Brain microvascular endothelial cell (primary cell): ENCODE measurements at regions not wholly inside any gene's neighbourhood (a gene's known extent, or its start where the extent isn't known, plus 50 kb on each side); places are given as distances from the start of the nearest gene placed in this dataset.

Source experiments
- DNase-seq: peaks from one replicate; pipeline ENCODE4 v3.0.0-alpha.2; 2020
- H3K27ac ChIP-seq: fragments of 250-450 bp; sonication (Bioruptor Pico); 2 replicates; pipeline ENCODE4 v1.5.1; 2020; ENCODE audit warnings: mild to moderate bottlenecking, moderate library complexity
- H3K27me3 ChIP-seq: fragments of 250-450 bp; sonication (Bioruptor Pico); replicated peaks from 2 replicates; pipeline ENCODE4 v1.5.1; 2020; ENCODE audit warnings: mild to moderate bottlenecking
- H3K36me3 ChIP-seq: fragments of 250-450 bp; sonication (Bioruptor Pico); replicated peaks from 2 replicates; pipeline ENCODE4 v1.5.1; 2020; ENCODE audit warnings: mild to moderate bottlenecking
- H3K4me3 ChIP-seq: 2 replicates; pipeline ENCODE4 v1.5.1; 2011; ENCODE audit warnings: low read depth, mild to moderate bottlenecking, control low read depth, low read length, moderate library complexity
- in situ Hi-C: cut with HindIII; loops from 2 replicates; pipeline ENCODE4 v1.10.0; 2017; ENCODE audit warnings: low sequenced_read_pairs, low pct_ligation_motif_present
- TF ChIP-seq, protein P1 (sequence below): IDR thresholded peaks from 2 replicates; pipeline ENCODE4 v1.5.1; 2011; ENCODE audit warnings: low read depth, mild to moderate bottlenecking, moderate library complexity, low read length, control low read depth, inconsistent platforms; ENCODE audit errors: missing control alignments

DNA sequence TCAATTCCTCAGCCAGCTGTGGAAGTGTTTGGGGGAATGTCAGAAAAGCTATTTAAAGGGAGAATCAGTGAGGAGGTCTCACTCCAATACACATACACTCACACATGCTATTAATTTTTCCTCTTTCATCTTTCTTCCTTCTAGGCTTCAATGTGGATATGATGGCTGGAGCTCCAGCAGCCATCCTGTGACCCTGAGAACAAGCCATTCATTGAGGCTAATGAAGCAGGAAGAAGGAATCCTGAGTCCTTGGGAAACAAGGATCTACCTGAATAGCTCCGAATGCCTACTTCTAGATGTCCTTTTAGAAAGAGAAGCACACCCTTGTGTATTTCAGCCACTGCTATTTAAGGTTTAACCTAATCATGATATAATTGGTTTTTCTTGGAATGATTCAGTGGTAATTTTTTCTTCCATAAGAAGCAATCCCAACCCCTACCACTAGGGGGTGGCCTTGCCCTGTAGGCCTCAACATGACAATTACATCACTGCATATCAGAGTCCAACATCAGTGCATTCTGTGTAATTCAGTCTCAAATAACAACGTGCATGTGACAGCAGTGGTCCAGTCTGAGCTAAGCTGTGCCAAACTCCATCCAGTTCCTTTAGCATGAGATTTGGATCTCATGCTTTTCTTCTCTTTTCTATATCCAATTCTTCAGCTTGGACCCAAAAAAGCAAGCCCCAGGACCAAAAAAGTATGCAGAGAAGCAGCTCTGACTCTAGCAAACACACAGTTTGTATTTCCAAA, 85.3 kb upstream of the ANKRD1 start:
- Histone ChIP-seq H3K36me3 (no peaks in the 10 kb centered on the region), H3K4me3 (no peak overlapping the region), H3K27ac (no peak overlapping the region), H3K27me3 (no peaks in the 10 kb centered on the region)
- TF ChIP-seq, protein P1, sequence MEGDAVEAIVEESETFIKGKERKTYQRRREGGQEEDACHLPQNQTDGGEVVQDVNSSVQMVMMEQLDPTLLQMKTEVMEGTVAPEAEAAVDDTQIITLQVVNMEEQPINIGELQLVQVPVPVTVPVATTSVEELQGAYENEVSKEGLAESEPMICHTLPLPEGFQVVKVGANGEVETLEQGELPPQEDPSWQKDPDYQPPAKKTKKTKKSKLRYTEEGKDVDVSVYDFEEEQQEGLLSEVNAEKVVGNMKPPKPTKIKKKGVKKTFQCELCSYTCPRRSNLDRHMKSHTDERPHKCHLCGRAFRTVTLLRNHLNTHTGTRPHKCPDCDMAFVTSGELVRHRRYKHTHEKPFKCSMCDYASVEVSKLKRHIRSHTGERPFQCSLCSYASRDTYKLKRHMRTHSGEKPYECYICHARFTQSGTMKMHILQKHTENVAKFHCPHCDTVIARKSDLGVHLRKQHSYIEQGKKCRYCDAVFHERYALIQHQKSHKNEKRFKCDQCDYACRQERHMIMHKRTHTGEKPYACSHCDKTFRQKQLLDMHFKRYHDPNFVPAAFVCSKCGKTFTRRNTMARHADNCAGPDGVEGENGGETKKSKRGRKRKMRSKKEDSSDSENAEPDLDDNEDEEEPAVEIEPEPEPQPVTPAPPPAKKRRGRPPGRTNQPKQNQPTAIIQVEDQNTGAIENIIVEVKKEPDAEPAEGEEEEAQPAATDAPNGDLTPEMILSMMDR, result peak; percentile 94
- in situ Hi-C loops, result no loop called here
- DNase-seq, result peak; percentile 81

DNA sequence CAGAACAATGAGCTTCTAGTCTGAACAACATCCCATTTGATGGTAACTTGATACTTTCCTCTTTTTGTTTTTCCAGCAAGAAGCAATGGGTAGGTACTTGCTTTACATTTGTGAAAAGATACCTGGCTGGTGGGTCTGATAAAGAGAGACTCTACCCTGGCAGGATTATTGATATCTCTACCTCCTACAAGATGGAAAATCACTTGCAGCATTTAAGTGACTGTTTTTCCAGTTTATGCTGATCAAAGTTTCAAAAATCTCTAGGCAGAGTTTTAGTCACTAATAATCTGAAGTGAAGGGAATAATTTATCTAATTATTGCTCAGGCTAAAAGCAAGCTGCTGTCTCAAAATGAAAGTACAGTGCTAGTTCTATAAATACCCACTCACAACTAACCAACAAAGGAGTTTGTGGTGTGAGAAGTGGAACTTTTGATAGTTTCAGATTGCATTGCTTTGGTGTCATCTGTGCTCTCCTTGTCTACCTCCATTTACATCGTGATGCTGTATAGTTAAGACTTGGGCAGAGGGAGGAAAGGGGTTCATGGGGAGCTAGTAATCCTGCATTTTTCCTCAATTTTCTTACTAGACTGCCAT, 86.0 kb upstream of the ANKRD1 start:
- no peak overlapping the region for H3K4me3 ChIP-seq
- no peaks in the 10 kb centered on the region for H3K27me3 ChIP-seq
- H3K36me3 ChIP-seq, result no peaks in the 10 kb centered on the region
- no peak for DNase-seq
- in situ Hi-C loops, result no loop called here
- TF ChIP-seq, protein P1, result no peak
- no peak overlapping the region for H3K27ac ChIP-seq

DNA sequence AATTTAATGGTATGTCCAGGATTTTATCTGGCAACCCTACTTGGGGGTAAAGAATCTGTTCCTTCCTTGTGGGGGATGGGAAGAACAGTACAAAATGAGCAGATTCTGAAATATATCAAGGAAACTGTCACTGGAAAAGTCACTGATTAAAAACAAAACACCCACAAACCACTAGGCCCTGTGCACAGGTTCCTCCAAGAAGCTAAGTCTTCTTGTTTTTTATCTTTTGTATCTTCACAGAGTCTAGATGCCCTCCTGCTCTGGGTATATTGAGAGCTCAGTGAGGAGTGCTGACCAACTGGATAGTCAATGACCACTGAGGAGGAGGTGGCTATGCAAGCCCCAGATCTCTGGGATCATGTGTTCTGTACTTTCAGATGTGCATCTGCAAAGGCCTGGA, 86.8 kb upstream of the ANKRD1 start:
- no peaks in the 10 kb centered on the region for H3K27me3 ChIP-seq
- no peaks in the 10 kb centered on the region for H3K36me3 ChIP-seq
- in situ Hi-C loops, result no loop called here
- H3K27ac ChIP-seq, result no peak overlapping the region
- TF ChIP-seq, protein P1, result no peak
- no peak for DNase-seq
- no peak overlapping the region for H3K4me3 ChIP-seq

DNA sequence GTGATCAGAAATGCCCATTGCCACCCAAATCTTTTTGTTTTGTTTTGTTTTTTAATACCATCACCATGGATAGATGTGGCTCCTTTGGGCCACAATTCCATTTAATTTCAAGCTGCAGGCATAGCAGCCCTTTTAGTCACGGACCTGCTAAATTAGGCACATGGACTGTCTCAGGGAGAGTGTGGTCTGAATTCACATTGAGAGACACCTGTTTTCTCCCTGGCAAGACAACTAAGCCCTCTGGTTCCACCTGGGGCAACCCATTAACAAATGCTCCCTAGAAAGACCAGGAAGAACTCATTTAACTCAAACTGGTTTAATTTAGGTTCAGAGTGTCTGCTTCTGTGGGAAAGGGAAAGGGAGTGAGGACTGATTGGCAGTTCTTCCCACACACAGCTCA, 88.2 kb upstream of the ANKRD1 start:
- DNase-seq, result no peak
- no peak overlapping the region for H3K27ac ChIP-seq
- H3K36me3 ChIP-seq, result no peaks in the 10 kb centered on the region
- TF ChIP-seq, protein P1, result no peak
- in situ Hi-C loops, result no loop called here
- H3K4me3 ChIP-seq, result no peak overlapping the region
- no peaks in the 10 kb centered on the region for H3K27me3 ChIP-seq

DNA sequence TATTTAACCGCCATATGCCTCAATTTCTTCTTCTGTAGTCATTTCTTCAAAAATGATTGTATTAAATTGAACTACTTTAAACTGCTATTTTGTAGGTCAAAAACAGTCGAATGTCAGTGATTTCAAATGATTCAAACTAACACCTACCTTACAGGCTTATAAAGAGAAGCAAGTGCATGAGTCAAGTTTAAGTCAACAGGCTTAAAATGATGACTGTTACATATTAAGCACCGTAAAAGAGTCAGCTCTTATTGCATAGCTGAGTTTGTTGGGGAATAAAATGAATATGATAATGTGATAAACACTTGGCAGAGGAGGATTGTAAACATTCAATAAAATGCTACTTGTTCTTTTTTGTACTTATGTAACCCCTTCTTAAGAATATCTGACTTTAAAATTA, 90.1 kb upstream of the ANKRD1 start:
- DNase-seq, result no peak
- Histone ChIP-seq H3K4me3 (no peak overlapping the region), H3K27ac (no peak overlapping the region), H3K36me3 (no peaks in the 10 kb centered on the region), H3K27me3 (no peaks in the 10 kb centered on the region)
- in situ Hi-C loops, result no loop called here
- TF ChIP-seq, protein P1, result no peak

DNA sequence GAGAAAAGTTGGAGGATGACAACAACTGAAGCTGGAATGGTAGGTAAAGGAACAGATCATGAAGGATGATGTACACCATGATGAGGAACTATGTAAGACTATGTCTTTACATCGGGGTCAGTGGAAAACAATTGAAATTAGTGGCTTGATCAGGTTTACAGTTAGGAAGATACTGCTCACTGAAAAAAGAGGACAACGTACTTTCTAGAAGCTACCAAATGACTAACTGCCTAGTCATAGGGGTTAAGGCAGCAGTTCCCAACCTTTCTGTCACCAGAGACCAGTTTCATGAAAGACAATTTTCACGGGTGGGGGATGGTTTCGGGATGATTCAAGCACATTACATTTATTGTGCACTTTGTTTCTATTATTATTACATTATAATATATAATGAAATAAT, 91.6 kb upstream of the ANKRD1 start:
- in situ Hi-C loops, result no loop called here
- Histone ChIP-seq H3K27ac (no peak overlapping the region), H3K4me3 (no peak overlapping the region), H3K36me3 (no peaks in the 10 kb centered on the region), H3K27me3 (no peaks in the 10 kb centered on the region)
- no peak for DNase-seq
- TF ChIP-seq, protein P1, result no peak
